ENCODE measurements at regions not wholly inside any gene's neighbourhood (a gene's known extent, or its start where the extent isn't known, plus 50 kb on each side); places are given as distances from the start of the nearest gene placed in this dataset.
"Not testable (repeated sequence)": the region's sequence is repeated elsewhere in the genome, so short reads cannot be mapped to it uniquely, and the experiment has no call there.

DNA sequence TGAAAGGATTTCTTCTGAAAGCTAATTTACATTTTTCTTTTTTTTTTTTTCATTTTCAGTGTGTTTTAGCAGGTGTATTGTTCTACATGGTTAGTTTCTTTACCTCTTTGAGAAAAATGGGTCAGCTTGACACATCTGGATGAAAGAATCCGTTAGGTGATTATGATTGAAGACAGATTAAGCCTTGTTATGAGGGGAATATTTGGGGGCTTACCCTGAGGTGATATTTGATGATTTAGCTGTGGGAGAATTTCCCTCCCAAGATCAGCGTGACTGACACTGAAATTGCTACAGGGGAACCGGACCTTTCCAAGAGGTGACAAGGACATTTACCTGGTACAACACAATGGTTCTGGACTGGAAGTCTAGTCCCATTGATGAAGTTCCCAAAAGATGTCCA, 147.5 kb downstream of the NFKBIZ start:
- no peak for DNase-seq (ENCODE audit: low read depth)

DNA sequence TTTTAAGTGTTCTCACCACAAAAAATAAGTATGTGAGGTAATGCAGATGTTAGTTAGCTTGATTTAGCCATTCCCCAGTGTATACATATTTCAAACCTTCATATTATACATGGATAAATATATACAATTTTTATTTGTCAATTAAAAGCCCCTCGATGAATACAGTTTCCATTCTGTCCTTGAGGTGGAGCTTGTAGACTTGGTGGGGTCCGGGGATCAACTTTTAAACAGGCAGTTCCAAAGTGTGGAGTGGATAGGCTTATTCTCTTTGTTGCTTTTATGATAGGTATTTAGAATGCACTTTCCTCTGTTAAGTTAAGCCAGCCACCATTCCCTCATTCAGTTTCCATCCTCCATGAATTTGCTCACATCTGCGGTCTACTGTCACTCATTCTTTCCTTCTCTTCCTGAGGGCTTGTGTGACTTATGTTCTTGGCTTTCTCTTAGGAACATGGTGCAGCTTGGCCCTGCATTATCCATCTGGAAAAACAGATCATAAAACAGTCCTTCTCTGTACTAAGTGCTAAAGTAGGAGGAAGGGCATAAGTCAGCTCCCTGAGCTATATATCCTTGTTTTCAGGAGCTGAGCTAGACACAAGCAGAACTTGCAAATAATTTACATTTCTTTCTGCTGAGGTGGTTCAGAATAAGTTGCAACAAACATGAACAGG, 149.1 kb downstream of the NFKBIZ start:
- no peak for DNase-seq (ENCODE audit: low read depth)

DNA sequence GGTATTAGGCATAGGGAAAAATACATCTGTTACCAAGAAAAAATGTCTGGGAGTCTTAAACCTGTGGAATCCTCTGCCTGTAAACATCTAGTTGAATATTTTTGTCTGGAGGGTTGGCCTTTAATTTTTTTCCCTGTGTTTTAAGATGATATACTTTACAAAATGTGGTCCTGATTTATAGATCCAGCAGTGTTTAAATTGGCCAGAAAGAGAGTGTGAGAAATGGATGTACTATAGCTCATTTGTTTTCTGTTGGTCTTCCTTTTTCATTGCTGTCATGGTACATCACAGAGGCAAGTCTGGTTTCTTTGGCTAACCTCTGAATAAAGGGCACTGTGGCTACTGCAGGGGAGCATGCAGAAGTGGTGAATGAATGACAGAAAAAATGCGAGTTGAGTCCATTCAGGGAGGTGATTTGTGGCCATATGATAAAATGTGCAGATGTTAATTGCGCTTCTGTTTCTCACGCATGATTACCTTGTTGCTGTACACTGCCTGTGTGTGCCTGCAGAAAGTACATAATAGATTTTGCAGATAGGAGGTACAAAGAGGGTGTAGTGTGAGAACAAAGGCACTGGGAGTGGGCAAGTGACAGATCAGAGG, 150.0 kb downstream of the NFKBIZ start:
- DNase-seq (ENCODE audit: low read depth) = no peak

DNA sequence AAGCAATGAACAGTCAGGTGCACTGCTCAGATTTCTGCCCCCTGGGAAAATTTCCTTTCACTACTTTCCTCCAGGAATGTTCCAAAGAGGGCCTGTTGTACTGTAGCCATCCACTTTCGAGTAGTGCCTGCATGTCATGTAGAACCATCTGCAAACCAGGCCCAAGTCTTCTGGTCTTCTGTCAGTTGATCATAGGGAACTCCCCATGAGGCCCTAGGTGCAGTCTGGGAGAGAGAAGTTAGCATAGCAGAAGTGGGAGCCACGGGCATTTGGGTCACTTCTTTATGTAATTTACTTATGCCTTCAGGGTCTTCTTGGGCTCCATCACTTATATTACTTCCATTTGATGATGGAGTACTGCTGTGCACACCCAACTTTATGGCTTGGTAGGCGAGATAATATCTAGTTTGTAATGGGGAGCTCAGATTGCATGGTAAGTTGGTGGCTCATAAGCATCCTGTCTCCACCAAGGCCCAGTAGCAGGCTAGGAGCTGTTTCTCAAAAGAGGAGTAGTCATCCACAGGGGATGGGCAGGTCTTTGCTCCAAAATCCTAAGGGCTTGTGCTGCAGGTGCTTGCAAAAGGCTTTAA, 151.4 kb downstream of the NFKBIZ start:
- no peak for DNase-seq (ENCODE audit: low read depth)

DNA sequence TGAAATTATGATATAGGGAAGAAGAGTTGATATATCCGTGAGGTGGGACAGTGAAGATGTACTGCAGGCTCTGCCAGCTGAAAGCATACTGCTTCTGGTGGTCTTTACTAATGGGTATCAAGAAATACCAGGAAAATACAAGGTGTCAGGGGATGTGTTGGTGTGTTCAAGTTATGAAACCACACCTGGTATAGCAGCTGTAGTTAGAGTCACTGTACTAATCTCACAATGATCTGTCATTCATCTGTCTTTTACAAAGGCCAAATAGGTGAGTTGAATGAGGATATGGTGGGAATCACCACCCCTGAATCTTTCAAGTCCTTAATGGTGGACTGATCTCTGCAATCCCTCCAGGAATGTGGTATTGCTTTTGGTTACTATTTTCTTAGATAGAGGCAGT, 152.7 kb downstream of the NFKBIZ start:
- no peak for DNase-seq (ENCODE audit: low read depth)

DNA sequence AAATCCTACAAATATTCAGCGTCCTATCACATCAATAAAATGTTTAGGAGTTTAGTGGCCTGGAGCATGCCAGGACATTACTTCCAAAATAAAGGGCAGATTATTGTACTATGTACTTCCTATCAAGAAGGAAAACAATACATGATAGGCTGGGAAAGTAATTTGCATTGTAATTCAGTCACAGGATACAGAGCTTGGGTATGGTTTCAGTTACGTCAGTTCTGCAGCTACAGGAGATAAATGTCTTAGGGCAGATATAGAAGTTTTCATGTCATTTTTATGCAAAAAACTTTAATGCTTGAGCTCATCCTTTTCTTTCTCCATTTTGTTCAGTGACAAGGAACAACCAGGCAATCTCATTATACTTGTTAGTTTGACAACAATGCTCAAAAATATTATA, 155.2 kb downstream of the NFKBIZ start:
- no peak for DNase-seq (ENCODE audit: low read depth)

DNA sequence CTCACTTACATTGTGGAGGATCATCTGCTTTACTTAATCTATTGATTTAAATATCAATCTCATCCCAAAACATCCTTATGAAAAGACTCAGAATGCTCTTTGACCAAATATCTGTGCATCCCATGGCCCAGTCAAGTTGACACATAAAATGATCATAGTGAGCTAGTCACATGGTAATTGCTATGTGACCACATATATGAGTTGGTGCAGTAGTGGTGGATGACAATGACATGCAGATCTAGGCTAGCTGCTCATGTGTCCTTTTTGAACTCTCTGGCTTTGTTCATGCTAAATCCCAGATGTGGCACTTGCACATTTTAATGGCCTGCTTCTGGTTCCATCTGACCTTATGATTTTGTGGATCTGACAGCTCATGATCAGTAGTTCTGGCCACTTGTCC, 156.2 kb downstream of the NFKBIZ start:
- DNase-seq (ENCODE audit: low read depth) = no peak

DNA sequence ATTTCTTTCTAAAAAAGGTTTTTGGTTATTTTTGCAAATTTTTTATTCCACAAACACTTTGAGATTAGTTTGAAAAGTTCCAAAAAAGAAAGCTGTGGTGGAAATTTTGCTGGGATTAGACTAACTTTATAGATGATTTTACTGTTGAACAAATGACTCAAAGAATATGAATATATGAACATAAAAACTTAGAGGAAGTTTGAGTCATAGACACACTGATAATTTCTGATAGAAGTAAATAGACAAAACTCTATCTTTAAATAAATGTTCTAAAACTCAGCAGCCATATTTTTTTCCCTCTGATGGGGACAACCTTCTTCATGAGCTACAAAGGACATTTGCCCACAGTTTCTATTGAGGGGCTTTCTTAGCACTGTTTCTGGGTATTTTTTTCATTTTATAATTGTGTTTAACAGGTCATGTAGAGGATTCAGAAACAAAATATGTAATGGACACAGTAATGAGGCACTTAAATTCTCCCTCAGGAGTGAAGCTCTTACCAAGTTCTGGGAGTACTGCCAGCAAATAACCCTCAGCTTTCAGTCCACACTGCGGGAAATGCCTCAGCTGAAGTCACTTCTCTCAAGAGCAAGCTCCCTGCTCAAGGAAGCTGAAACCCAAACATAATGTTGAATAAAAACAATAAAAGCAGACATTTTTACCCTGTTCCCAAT, 157.6 kb downstream of the NFKBIZ start:
- DNase-seq (ENCODE audit: low read depth) = no peak

DNA sequence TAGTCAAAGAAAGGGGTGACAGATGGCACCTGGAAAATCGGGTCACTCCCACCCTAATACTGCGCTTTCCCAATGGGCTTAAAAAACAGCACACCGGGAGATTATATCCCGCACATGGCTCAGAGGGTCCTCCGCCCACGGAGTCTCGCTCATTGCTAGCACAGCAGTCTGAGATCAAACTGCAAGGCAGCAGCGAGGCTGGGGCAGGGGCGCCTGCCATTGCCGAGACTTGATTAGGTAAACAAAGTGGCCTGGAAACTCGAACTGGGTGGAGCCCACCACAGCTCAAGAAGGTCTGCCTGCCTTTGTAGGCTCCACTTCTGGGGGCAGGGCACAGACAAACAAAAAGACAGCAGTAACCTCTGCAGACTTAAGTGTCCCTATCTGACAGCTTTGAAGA, 159.1 kb downstream of the NFKBIZ start:
- not testable (repeated sequence) for DNase-seq (ENCODE audit: low read depth)

DNA sequence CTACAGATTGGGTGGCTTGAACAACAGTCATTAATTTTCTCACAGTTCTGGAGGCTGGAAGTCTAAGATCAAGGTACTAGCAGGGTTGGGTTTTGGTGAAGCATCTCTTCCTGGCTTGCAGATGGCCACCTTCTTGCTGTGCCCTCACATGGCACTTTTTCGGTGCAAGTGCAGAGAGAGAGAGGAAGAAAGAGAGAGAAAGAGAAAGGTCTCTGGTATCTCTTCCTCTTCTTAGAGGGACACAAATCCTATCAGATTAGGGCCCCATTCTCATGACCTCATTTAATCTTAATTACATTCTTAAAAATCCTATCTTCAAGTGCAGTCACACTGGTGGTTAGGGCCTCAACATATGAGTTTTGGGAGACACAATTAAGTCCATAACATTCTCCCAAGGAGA, 167.1 kb downstream of the NFKBIZ start:
- DNase-seq (ENCODE audit: low read depth) = no peak

DNA sequence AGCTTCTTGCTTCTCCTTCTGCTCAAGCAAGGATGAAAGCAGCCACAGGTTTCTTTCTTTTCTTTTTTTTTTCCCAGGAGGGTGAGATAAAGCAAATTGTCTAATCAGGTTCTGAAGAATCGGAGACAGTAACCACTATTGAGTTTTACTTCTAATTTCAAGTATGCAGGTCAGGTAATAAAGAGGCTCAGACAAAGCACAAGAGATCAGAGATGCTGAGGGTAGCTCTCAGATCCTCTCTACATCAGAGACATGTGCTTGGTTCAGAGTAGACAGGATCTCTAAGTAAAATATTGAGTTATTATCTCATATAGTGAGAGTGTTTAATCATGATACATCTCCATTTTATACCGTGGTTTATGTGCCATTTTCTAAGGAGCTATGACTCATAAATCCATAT, 168.5 kb downstream of the NFKBIZ start:
- DNase-seq (ENCODE audit: low read depth) = no peak

DNA sequence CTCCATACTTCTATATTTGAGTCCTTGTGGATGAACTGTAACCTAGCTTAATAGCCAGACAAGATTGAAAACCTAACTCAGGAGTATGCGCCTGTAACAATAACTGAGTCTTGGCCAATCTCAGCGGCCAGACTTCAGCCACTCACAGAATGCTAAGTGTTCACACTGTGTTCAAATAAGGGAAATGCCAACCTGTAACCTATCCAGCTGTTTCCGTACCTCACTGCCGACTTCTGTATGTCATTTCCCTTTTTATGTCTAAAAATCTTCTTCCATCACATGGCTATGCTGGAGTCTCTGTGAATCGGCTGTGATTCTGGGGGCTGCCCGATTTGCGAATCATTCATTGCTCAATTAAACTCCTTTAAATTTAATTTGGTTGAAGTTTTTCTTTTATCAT, 169.2 kb downstream of the NFKBIZ start:
- DNase-seq (ENCODE audit: low read depth) = no peak

DNA sequence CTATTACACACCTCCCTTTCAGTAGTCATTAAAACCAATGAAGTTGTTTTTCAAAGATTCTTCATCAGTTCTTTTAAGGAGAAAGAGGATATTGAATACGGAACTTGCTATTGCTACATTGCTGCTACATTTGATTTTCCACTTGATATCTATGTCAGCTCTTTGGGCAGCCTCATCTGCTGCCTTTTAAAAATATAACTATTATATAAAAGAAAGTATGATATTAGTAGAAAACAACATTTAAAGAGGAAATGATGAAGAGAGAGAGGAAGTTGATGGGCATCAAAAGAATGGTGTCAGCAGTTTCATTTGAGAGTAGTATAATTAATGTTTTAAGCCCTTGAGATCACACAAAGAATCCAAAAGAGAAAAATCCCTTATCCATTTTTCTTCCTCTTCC, 171.4 kb downstream of the NFKBIZ start:
- DNase-seq (ENCODE audit: low read depth) = no peak

DNA sequence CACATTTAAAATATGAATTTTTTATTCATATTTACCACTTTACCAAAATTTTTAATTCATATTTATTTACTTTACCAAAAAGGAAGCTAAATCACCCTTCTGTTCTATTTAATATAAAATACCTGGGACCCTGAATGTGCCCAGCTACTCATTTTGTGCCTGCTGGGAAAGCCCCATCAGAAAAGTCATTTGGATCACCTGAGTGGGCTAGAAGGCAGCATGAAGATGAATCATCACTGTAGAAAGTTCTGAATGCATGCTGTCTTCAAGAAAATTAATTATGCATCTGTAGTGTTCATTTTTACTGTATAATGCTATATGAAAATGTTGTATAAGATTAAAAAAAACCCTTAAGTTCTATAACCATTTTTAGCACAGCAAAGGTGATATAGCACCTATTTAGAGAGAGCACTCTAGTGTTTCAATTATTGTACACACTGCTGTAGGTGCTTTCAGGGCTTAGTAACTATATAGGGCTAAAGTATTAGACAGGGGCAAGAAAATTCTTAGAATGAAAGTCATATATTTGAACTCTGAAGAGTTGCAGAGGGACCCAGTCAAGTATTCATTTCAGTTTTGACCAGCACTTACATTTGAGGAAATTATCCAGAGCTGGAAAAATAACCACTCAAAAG, 175.1 kb downstream of the NFKBIZ start:
- no peak for DNase-seq (ENCODE audit: low read depth)

DNA sequence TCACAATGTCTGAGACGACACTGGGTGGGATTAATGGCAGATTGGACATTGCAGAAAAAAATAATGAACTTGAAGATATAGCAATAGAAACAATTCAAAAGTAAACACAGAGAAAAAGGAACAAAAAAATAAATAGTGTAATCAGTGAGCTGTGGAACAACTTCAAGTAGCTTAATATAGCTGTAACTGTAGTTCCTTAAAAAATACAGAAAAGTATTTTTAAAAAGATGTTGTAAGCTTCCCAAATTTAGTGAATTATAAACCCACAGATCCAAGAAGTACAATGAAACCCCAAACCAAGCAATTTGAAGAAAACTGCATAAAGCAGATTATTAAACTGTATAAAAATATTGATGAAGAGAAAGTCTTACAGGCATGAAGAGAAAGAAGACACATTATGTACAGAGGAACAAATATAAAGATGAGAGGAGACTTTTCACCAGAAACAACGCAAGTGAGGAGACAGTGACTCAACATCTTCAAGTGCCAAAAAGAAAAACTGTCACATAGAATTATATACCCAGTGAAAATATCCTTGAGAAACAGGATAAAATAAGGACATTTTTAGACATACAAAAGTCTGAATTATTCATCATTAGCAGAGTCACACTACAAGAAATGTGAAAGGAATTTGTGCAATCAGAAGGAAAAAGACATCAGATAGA, 176.4 kb downstream of the NFKBIZ start:
- no peak for DNase-seq (ENCODE audit: low read depth)

DNA sequence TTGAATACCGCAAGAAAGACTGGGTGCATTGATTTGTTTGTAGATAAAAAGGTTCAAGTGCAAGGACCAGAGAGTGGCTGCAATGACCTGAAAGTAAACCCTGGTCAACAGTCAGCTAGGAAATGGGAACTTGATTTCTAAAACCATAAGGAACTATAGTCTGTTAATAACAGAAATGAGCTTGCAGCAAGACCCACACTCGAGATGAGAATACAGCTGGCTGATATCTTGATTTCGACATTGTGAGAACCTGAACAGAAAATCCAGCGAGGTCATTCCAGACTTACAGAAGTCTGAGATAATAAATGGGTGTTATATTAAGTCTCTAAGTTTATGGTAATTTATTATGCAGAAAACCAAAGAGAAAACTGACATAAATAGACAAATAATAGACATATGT, 177.3 kb downstream of the NFKBIZ start:
- no peak for DNase-seq (ENCODE audit: low read depth)

DNA sequence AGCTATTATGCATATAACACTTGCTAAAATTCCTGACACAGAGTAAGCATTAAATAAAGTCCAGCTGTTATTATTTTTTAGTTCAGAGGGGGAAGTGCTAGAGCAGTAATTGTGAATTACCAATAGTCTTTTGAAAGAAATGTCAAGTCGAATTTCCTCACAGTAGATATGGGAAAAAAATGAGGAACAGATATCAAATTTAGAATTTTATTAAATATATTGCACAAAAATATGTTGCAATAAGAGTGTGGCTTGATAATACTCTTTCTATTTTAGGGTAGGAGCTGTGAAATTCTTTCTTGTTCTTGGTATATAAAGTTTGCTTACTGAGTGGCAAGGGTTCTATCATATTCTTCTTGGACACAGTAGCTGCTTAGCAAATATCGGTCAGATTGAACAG, 181.3 kb downstream of the NFKBIZ start:
- no peak for DNase-seq (ENCODE audit: low read depth)

DNA sequence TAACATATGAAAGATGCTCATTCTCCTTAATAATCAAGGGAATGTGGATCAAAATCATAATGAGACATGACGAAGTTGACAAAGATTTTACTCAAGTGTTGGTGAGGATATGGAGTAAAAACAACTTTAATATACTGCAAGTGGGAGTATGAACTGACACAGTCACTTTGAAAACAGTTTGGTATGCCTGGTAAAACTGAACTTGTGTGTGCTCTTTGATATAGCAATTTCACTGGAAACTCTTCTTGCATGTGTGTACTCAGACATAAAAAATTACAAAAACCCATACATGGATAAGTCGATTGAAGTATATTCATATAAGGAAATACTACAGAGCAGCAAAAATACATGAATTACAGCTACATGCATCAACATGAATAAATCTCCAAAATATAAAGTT, 182.5 kb downstream of the NFKBIZ start:
- DNase-seq (ENCODE audit: low read depth) = no peak

DNA sequence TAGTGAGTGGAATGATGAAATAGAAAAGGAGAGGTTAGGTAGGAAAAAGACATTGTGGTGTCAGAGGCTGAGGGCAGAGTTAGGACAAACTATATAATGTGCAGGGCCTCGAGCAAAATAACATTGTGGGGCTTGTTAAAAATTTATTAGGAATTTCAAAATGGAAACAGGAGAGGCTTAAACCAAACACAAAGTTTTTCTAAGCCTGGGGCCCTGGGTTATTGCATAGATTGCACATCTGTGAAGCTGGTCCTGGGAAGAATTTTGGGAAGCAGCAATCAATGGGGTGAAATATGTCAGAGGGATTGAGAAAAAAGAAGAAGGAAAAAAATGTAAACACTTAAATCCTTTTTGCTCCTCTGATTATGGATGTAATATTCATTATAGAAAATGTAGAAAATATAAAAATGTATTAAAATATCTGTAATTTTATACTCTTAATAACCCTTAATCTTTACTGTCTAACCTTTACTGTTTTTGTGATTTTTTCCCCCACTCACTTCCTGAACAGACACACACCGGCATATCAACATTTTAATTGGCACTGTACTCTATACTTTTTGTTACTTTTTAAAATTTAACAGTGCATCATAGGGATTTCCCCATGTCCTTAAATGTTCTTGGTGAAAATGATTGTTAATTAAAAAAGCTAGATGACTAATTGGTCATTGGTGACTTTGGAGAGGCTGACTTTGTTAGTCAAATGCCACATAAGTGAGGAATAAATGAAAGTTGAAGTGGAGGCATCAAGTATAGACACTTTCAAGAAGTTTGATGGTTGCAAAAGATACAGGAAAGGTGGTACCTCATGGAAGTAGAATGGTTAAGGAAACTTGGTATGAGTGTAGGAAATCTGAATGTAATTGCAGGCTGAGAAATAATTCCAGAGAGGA, 183.4 kb downstream of the NFKBIZ start:
- no peak for DNase-seq (ENCODE audit: low read depth)

DNA sequence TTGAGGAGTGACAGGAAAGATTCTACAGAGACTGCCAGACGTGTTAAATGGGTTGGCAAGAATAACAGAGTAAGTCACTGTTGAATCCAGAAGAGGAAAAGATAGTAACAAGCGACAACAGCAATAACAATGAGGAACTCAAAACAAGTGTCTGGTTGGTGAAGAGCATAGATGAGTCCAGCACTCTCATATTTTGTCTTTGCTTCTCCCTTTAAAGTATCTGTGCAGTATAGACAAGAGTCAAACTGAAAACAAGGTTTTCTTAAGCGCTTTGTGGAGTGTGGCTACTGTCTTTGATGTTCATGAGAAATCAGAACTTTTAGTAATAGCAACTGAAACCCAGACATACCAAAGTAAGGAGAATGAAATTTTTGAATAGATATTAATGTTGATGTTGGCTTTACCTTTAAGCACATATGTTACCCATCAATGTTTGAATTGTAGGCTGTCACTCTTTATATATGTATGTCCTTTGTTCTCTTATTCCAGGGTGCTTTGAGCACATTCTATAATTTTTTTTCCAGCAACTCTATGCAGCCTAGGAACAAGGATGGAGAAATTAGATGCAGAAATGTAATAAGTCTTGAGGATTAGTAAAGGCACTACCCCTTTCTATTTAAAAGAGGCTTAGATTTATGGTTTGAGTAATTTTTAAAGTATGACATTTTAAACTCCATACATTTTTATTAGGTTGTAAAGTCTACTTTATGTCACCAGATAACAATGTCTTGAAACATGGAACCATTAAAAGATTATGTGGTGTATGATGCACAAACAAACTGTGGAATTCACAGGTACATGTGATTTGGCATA, 185.5 kb downstream of the NFKBIZ start:
- DNase-seq (ENCODE audit: low read depth) = no peak

Measured in stimulated activated CD8-positive, alpha-beta memory T cell treated with anti-CD3 and anti-CD28 coated beads, Interleukin-12 subunit alpha, Interleukin-12 subunit beta, amount 100 ng/mL, for 4 hours (primary cell).